ENCODE measurements at regions not wholly inside any gene's neighbourhood (a gene's known extent, or its start where the extent isn't known, plus 50 kb on each side); places are given as distances from the start of the nearest gene placed in this dataset.

- TF ChIP-seq REST (IDR thresholded peaks at IDR 0.05) (no peak), HDAC2 (IDR thresholded peaks at IDR 0.05) (no peak), KDM1A (IDR thresholded peaks at IDR 0.05; ENCODE audit: low read depth) (no peak), SMC3 (IDR thresholded peaks at IDR 0.05) (no peak), POLR2AphosphoS2 (conservative IDR thresholded peaks at IDR 0.05; ENCODE audit: low read length) (no peak), CEBPB (IDR thresholded peaks at IDR 0.05) (no peak), POLR2A (IDR thresholded peaks at IDR 0.05; ENCODE audit: low read length) (no peak), ESRRA (IDR thresholded peaks at IDR 0.05; ENCODE audit: borderline replicate concordance, low read length) (no peak), HMGXB4 (CRISPR knock-in tag; IDR thresholded peaks at IDR 0.05; ENCODE audit: borderline replicate concordance) (no peak)
Measured at GRCh38 chr9:88736136-88736637, 201.2 kb downstream of the NXNL2 start (continued).

- no peak for DNase-seq (ENCODE audit: low read depth in 1 of 2, low spot score in 1 of 2)
- Histone ChIP-seq H3K4me1 (no peaks in the 10 kb centered on the region), H3K4me2 (no peak overlapping the region), H3K4me3 (no peak overlapping the region), H3K27ac (no peak overlapping the region; a peak in 1 of 6 replicates), H3K9me3 (no peaks in the 10 kb centered on the region)
- TF ChIP-seq CBX8 (IDR thresholded peaks at IDR 0.05) (no peak), RARB (CRISPR knock-in tag; IDR thresholded peaks at IDR 0.05) (no peak), KDM1A (IDR thresholded peaks at IDR 0.05; ENCODE audit: low read depth) (no peak), GATA3 (IDR thresholded peaks at IDR 0.05; ENCODE audit: borderline replicate concordance) (no peak), ATOH8 (CRISPR knock-in tag; IDR thresholded peaks at IDR 0.05; ENCODE audit: low read depth) (no peak), ESRRA (IDR thresholded peaks at IDR 0.05; ENCODE audit: borderline replicate concordance, low read length) (no peak), HOXB13 (CRISPR knock-in tag; IDR thresholded peaks at IDR 0.05; ENCODE audit: low read depth) (no peak), REST (IDR thresholded peaks at IDR 0.05) (no peak), MYC (IDR thresholded peaks at IDR 0.05; ENCODE audit: borderline replicate concordance, low read length) (no peak), CHD4 (IDR thresholded peaks at IDR 0.05; ENCODE audit: borderline replicate concordance) (no peak), NFE2L2 (conservative IDR thresholded peaks at IDR 0.05; ENCODE audit: low read length) (no peak), FOSL2 (IDR thresholded peaks at IDR 0.05) (no peak), FOSL2 (CRISPR knock-in tag; IDR thresholded peaks at IDR 0.05) (no peak), RCOR1 (IDR thresholded peaks at IDR 0.05; ENCODE audit: low read depth, low read length) (no peak), HEYL (CRISPR knock-in tag; IDR thresholded peaks at IDR 0.05) (no peak), EHMT2 (IDR thresholded peaks at IDR 0.05; ENCODE audit: low read depth) (no peak), RFX5 (IDR thresholded peaks at IDR 0.05) (no peak), ZC3H11A (IDR thresholded peaks at IDR 0.05) (no peak), SMC3 (IDR thresholded peaks at IDR 0.05) (no peak)
- FAIRE-seq, result no peak
- ATAC-seq, result no peak
- 76% methylated on average over 4 of the region's 4 CpGs for WGBS (ENCODE audit: missing lambda C conversion rate)
- ChIA-PET CTCF (interaction anchor here (1.2 to 1.9 kb wide), 3 partner anchors 9 to 14 kb away, joined by 3 to 6 read pairs (median 4); no protein-coding TSS in a partner anchor), POLR2A (no interaction called here)
Measured at GRCh38 chr9:88737031-88737430, 202.1 kb downstream of the NXNL2 start.
